Stimulated activated CD4-positive, alpha-beta T cell treated with anti-CD3 and anti-CD28 coated beads, TNF-alpha, amount 100 ng/mL, for 4 hours (primary cell): ENCODE measurements at regions not wholly inside any gene's neighbourhood (a gene's known extent, or its start where the extent isn't known, plus 50 kb on each side); places are given as distances from the start of the nearest gene placed in this dataset.
"Not testable (repeated sequence)": the region's sequence is repeated elsewhere in the genome, so short reads cannot be mapped to it uniquely, and the experiment has no call there.

Source experiments
- DNase-seq, 3 experiments: peaks; one replicate each; pipeline ENCODE4 v3.0.0-alpha.2; 2020; ENCODE audit warnings: low read depth in 3 of 3

DNA sequence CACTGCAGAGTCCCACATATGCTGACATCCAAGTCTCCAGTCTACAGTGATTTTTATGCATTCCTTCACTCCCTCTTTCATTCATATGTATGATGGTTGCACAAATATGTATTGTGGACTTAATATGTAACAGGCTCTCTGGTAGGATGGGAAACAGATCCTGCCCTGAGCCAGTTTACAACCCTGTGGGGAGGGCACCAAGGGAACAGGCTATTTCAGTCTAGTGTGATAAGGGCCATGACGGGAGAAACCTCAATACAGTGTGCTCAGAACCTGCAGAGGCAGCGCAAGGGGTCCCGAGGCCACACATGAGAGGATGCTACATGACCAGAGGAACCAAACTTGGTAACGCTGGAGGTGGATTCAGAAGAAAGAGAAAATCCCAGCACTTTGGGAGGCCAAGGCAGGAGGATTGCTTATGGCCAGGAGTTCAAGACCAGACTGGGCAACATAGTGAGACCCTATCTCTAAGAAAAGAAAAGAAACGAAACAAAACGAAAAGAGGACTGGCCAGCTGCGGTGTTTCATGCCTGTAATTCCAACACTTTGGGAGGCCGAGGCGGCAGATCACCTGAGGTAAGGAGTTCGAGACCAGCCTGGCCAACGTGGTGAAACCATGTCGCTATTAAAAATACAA, 249.8 kb upstream of the JARID2 start:
- DNase-seq: no peak

GRCh38 chr6:14996892-14997291, 249.0 kb upstream of the JARID2 start:
- no peak for DNase-seq

- DNase-seq: no peak
These were observed 248.4 kb upstream of the JARID2 start for GRCh38 chr6:14997507-14997906.

DNA sequence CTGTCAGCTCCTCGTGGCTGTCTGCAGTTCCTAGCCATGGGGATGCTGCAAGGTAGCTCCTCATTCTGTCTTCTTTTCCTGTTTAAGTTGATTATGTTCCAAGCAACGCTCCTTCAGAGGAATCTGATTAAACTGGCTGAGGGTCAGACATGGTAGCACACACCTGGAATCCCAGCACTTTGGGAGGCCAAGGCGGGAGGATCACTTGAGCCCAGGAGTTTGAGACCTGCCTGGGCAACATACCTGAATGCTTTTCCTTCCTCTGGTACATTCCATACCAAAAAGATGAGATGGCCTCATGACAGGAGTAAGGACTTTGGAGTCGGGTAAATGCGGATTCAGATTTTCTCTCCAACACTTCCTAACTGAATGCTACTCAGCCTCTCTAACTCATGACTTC, 246.8 kb upstream of the JARID2 start:
- no peak for DNase-seq

DNA sequence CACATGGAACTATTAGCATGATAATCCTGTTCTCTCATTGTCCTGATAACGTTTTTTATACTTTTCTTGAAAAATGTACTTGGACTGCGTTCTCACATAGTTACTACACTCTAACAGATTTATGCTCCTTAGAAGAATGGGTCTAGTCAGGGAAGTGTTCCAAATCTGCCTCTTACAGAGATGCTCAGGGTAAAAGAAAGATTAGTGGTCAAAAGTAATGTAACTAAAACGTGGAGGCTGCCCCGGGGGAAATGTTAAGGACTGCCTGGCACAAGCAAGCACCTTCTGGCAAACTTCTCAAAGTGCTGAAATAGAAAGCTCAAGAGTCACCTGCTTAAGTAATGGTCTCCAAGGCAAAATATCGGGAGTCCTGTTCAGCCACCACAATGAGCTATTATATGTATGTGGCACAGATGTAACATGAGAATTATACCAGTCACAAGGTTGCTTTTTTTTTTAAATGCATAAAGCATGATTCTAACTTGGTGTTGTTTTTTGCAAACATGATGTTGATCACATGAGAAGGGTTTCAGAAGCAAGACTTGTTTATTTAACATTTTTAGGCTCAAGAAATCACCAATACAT, 244.5 kb upstream of the JARID2 start:
- no peak for DNase-seq

GRCh38 chr6:15008269-15008668, 237.6 kb upstream of the JARID2 start:
- no peak for DNase-seq

DNA sequence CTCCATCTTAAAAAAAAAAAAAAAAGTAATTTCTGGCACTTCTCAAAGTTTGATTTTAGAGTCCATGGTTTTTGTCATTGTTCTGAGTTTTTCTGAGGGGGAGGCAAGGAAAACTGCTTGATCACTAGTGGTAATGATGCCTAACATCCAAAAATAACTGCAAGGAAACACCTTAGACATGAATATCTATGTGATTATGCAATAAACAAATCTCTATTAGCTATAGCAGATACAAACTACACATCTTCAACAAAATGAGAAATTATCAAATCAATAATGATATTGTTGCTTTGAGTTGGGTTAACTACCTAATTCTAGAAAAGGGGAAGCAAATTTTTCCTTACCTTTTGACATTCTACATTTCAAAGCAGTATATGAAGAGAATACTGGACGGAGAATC, 230.9 kb upstream of the JARID2 start:
- DNase-seq: no peak

- DNase-seq: no peak
These were observed 229.1 kb upstream of the JARID2 start for GRCh38 chr6:15016813-15017212.

- no peak for DNase-seq
These were observed 228.6 kb upstream of the JARID2 start for GRCh38 chr6:15017261-15017660.

GRCh38 chr6:15017803-15018202, 228.1 kb upstream of the JARID2 start:
- DNase-seq: no peak

DNA sequence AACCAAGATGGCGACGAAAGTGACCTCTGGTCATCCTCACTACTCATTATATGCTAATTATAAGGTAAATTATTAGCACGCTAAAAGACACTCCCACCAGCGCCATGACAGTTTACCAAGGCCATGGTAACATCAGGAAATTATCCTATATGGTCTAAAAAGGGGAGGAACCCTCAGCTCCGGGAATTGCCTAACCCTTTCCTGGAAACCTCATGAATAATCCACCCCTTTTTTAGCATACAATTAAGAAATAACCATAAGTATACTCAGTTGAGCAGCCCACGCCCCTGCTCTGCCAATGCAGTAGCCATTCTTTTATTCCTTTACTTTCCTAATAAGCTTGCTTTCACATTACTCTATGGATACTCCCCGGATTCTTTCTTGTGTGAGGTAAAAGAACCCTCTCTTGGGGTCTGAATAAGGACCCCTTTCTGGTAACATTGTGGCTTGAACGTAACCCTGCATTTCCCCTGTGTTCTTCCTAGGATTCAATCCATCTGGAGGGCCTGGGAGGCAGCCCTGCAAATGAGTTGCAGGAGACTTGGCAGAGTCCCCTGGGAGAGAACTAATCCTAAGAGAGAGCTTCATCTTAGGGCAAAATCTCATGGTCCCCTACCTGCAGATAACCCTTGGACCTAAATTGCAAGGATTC, 225.6 kb upstream of the JARID2 start:
- no peak for DNase-seq

DNA sequence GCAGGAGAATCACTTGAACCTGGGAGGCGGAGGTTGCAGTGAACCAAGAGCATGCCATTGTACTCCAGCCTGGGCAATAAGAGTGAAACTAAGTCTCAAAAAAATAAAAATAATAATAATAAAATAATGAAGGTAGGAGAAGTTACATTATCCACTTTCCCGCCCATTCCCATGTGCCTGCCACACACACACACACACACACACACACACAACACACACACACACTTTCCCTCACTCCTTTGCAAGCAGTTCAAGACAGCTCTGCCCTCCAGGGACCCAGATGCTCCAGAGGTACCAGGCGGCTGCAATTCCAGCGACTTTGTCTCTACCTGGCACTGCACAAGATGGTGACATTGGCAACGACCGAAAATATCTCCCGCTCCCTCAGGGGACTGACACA, 224.8 kb upstream of the JARID2 start:
- no peak for DNase-seq

DNA sequence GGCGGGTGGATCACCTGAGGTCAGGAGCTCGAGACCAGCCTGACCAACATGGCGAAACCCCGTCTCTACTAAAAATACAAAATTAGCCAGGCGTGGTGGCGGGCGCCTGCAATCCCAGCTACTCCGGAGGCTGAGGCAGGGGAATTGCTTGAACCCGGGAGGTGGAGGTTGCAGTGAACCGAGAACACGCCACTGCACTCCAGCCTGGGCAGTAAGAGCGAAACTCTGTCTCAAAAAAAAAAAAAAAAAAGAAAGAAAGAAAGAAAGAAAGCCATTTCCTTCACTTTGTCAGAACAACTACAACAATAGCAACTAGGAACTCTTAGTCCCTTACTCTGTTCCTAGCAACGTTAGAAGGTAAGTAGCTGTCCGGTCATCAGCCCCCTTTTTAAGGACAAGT, 222.9 kb upstream of the JARID2 start:
- DNase-seq: not testable (repeated sequence)

GRCh38 chr6:15023448-15023847, 222.4 kb upstream of the JARID2 start:
- peak in 2 of 3 experiments; percentile 6 to 12 for DNase-seq

DNA sequence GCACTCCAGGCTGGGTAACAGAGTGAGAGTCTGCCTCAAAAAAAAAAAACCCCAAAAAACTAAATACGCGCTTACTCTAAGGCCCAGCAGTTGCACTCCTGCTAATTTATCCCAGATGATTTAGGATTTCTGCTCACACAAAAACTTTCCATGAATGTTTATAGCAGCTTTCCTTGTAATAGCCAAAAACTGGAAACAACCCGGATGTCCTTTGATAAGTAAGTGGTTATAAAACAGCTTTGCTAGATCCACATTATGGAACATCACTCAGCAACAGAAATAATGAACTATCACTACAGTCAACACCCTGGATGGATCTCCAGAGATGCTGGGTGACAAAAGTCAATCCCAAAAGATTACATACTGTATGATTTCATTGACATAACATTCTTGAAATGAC, 220.4 kb upstream of the JARID2 start:
- DNase-seq: no peak

GRCh38 chr6:15026832-15027231, 219.0 kb upstream of the JARID2 start:
- no peak for DNase-seq

DNA sequence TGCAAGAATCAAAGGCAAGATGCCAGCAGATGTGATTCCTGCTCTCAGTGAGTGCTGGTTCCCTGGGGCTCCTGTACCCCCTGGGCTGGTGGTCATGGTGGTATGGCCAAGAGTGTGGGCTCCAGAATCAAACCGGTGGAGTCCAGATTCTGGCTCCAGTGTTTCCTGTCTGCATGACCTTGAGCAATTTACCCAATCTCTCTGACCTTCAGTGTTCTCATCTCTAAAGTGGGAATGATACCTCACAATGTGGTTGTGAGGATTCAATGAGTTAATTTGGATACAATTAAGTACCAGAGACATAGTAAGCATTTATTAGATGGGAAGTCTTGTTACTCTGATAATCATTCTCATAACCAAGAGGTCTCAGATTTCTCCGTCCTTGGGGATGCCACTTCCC, 218.4 kb upstream of the JARID2 start:
- DNase-seq: no peak

DNA sequence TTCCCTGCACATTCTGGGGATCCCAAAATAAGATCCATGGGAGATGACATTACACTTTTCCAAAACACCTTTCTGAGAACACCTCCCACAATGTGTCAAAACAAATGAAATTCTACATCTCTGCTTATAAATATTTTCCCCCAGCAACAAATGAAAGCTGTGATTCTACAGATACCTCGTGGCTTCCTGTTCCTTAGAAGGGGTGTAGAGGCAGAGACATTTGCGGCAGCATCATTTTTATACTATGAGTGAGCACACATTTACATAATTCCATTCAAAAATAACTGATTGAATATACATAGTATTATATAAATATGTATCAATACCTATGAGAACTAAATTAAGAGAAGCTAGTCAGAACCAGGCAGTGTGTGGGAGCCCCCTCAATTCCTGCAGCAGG, 213.9 kb upstream of the JARID2 start:
- no peak for DNase-seq

GRCh38 chr6:15033850-15034203, 212.0 kb upstream of the JARID2 start:
- no peak for DNase-seq

- DNase-seq: no peak
These were observed 209.1 kb upstream of the JARID2 start for GRCh38 chr6:15036690-15037245.

GRCh38 chr6:15037253-15037652, 208.6 kb upstream of the JARID2 start:
- no peak for DNase-seq

DNA sequence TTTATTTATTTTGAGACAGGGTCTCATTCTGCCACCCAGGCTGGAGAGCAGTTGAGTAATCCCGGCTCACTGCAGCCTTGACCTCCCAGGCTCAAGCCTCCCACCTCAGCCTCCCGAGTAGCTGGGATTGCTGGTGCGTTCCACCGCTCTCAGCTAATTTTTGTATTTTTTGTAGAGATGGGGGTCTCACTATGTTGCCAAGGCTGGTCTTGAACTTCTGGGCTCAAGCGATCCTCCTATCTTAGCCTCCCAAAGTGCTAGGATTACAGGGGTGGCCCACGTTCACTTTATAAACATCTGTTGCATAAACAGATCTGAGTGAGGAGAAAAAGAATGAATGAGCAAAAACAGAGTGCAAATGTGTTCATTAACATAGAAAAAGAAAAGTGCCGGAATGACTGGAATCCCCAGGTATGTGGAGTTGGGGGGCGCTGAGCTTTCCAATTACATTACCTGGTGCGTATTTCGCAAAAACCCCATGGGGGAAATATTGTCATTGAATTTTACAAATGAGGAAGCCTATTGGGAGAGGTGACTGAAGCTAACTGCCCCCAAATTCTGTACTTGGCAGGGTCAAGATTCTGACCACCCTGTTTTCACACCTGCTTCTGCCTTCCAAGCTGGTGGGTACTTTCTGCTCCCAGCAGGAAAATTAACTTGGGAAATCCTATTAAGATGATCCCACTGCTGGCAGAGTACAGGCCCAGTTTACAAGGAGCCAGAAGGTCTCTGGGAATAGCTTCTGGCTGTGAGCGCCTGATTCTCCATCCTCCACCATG, 207.7 kb upstream of the JARID2 start:
- no peak for DNase-seq

- no peak for DNase-seq
These were observed 206.7 kb upstream of the JARID2 start for GRCh38 chr6:15039136-15039535.
